ENCODE measurements at regions not wholly inside any gene's neighbourhood (a gene's known extent, or its start where the extent isn't known, plus 50 kb on each side); places are given as distances from the start of the nearest gene placed in this dataset.

- no peak for TF ChIP-seq POLR2AphosphoS5 (IDR thresholded peaks at IDR 0.05)
- no peak for TF ChIP-seq POLR2A (IDR thresholded peaks at IDR 0.05)
- no peak for TF ChIP-seq CTCF (IDR thresholded peaks at IDR 0.05)
Measured at GRCh38 chr18:61616111-61616610, 276.6 kb downstream of the RNF152 start.
